Ishikawa (cell line): ENCODE measurements at regions not wholly inside any gene's neighbourhood (a gene's known extent, or its start where the extent isn't known, plus 50 kb on each side); places are given as distances from the start of the nearest gene placed in this dataset.

Experiments
- CEBPB ChIP-seq: IDR thresholded peaks from 2 replicates; pipeline ENCODE4 v1.6.1; 2012
- CREB1 ChIP-seq: IDR thresholded peaks from 2 replicates; pipeline ENCODE4 v1.6.1; 2012; ENCODE audit warnings: low read depth
- EGR1 ChIP-seq: IDR thresholded peaks from 2 replicates; pipeline ENCODE4 v1.6.1; 2012
- EP300 ChIP-seq: IDR thresholded peaks from 2 replicates; pipeline ENCODE4 v1.6.1; 2012; ENCODE audit warnings: borderline replicate concordance
- FOXM1 ChIP-seq: IDR thresholded peaks from 2 replicates; pipeline ENCODE4 v1.6.1; 2012; ENCODE audit warnings: low read depth, borderline replicate concordance
- MAX ChIP-seq: IDR thresholded peaks from 2 replicates; pipeline ENCODE4 v1.6.1; 2012
- NFIC ChIP-seq: IDR thresholded peaks from 2 replicates; pipeline ENCODE4 v1.6.1; 2012
- RAD21 ChIP-seq: IDR thresholded peaks from 2 replicates; pipeline ENCODE4 v1.6.1; 2012; ENCODE audit warnings: low read depth
- REST ChIP-seq: IDR thresholded peaks from 2 replicates; pipeline ENCODE4 v1.6.1; 2012; ENCODE audit warnings: low read depth, mild to moderate bottlenecking
- TAF1 ChIP-seq: IDR thresholded peaks from 2 replicates; pipeline ENCODE4 v1.6.1; 2012; ENCODE audit warnings: low read depth, mild to moderate bottlenecking
- TCF12 ChIP-seq: IDR thresholded peaks from 2 replicates; pipeline ENCODE4 v1.6.1; 2012; ENCODE audit warnings: low read depth
- TEAD4 ChIP-seq: IDR thresholded peaks from 2 replicates; pipeline ENCODE4 v1.6.1; 2012
- USF1 ChIP-seq: IDR thresholded peaks from 2 replicates; pipeline ENCODE4 v1.6.1; 2012
- YY1 ChIP-seq: IDR thresholded peaks from 2 replicates; pipeline ENCODE4 v1.6.1; 2012; ENCODE audit warnings: low read depth
- ZBTB7A ChIP-seq: IDR thresholded peaks from 2 replicates; pipeline ENCODE4 v1.6.1; 2012; ENCODE audit warnings: low read depth

GRCh38 chr11:112538534-112539280, 278.0 kb upstream of the PLET1 start:
- TF ChIP-seq EGR1 (no peak), CEBPB (no peak), TCF12 (no peak), FOXM1 (no peak), EP300 (no peak), MAX (no peak)

GRCh38 chr11:112539741-112540140, 279.1 kb upstream of the PLET1 start:
- TF ChIP-seq CEBPB: no peak
- TF ChIP-seq TAF1: no peak
- no peak for TF ChIP-seq EP300
- TF ChIP-seq REST: no peak
- no peak for TF ChIP-seq YY1
- TF ChIP-seq EGR1: no peak
- no peak for TF ChIP-seq TCF12
- TF ChIP-seq USF1: no peak
- no peak for TF ChIP-seq FOXM1
- no peak for TF ChIP-seq RAD21
- TF ChIP-seq TEAD4: no peak
- TF ChIP-seq MAX: no peak
- TF ChIP-seq CREB1: no peak
- TF ChIP-seq NFIC: no peak

- no peak for TF ChIP-seq REST
- no peak for TF ChIP-seq EP300
- TF ChIP-seq MAX: no peak
- TF ChIP-seq TEAD4: no peak
- no peak for TF ChIP-seq CREB1
- TF ChIP-seq YY1: no peak
- TF ChIP-seq TCF12: no peak
- no peak for TF ChIP-seq TAF1
- no peak for TF ChIP-seq CEBPB
- no peak for TF ChIP-seq FOXM1
- no peak for TF ChIP-seq USF1
- no peak for TF ChIP-seq ZBTB7A
- TF ChIP-seq RAD21: no peak
- TF ChIP-seq EGR1: no peak
These were observed 279.6 kb upstream of the PLET1 start for GRCh38 chr11:112540261-112540660.

- TF ChIP-seq FOXM1 (no peak), TCF12 (no peak), CEBPB (no peak), TAF1 (no peak), EGR1 (no peak), YY1 (no peak)
These were observed 280.7 kb upstream of the PLET1 start for GRCh38 chr11:112541140-112542046.

GRCh38 chr11:112542479-112542878, 281.8 kb upstream of the PLET1 start:
- no peak for TF ChIP-seq TEAD4
- no peak for TF ChIP-seq CEBPB
- TF ChIP-seq CREB1: no peak
- no peak for TF ChIP-seq FOXM1
- TF ChIP-seq TAF1: no peak
- TF ChIP-seq MAX: no peak
- no peak for TF ChIP-seq YY1
- no peak for TF ChIP-seq TCF12
- TF ChIP-seq ZBTB7A: no peak
